Kidney (tissue), 13 donors: ENCODE measurements at regions not wholly inside any gene's neighbourhood (a gene's known extent, or its start where the extent isn't known, plus 50 kb on each side); places are given as distances from the start of the nearest gene placed in this dataset.

Source experiments
- DNase-seq, 5 donors: peaks; one replicate each; pipeline ENCODE4 v3.0.0-alpha.2; 2013 to 2020
- FAIRE-seq: peaks from 2 replicates; lab custom pipeline; 2012; peaks lifted over from hg19 to GRCh38; lab: Jason Lieb, UNC
- H3K27ac ChIP-seq, 2 donors: one replicate each; pipeline ENCODE4 v1.7.0; 2013; ENCODE audit warnings: low read depth in 2 of 2, low read length in 2 of 2, inconsistent platforms in 1 of 2
- H3K27me3 ChIP-seq: one replicate; pipeline ENCODE4 v1.7.1; 2013; ENCODE audit warnings: low read length, inconsistent platforms; ENCODE audit not compliant: control insufficient read depth, insufficient read depth
- H3K36me3 ChIP-seq, 3 donors: one replicate each; pipeline versions ENCODE4 v1.7.0 to v1.7.1; 2013; ENCODE audit warnings: low read length in 3 of 3, control low read depth in 1 of 3, inconsistent platforms in 1 of 3; ENCODE audit not compliant: insufficient read depth in 3 of 3, control insufficient read depth in 2 of 3
- H3K4me1 ChIP-seq, 3 donors: one replicate each; pipeline versions ENCODE4 v1.7.0 to v1.7.1; 2013; ENCODE audit warnings: low read length in 3 of 3, inconsistent platforms in 1 of 3, low read depth in 1 of 3; ENCODE audit not compliant: control insufficient read depth in 2 of 3, insufficient read depth in 2 of 3
- H3K4me3 ChIP-seq, 3 donors: one replicate each; pipeline versions ENCODE4 v1.7.0 to v1.8.1; 2013; ENCODE audit warnings: low read length in 3 of 3, control low read depth in 1 of 3, inconsistent platforms in 1 of 3
- H3K9ac ChIP-seq, 3 donors: one replicate each; pipeline versions ENCODE4 v1.7.0 to v1.7.1; 2013; ENCODE audit warnings: low read length in 3 of 3, control low read depth in 1 of 3, inconsistent platforms in 1 of 3
- H3K9me3 ChIP-seq, 3 donors: one replicate each; pipeline versions ENCODE4 v1.7.0 to v1.7.1; 2013; ENCODE audit warnings: low read length in 3 of 3, control low read depth in 1 of 3, inconsistent platforms in 1 of 3; ENCODE audit not compliant: control insufficient read depth in 2 of 3, insufficient read depth in 1 of 3
- intact Hi-C: fragments of 100-400 bp; cut with DNase I; formaldehyde crosslinking; loops from one replicate; pipeline ENCODE4 v1.11.1; 2022
- TF ChIP-seq, protein P1 (sequence below): IDR thresholded peaks from 3 replicates; pipeline ENCODE4 v1.5.1; 2012; ENCODE audit warnings: mild to moderate bottlenecking, moderate library complexity, borderline replicate concordance; ENCODE audit not compliant: insufficient read depth; ENCODE audit errors: extremely low read depth
- donor health status: control.
- donor health status: control.
- donor health status: control.
- donor health status: control.
- donor health status: control.
- donor health status: DM: yes; HTN: yes; CAD: no.
- donor health status: Normal renal cell carcinoma (clear cell type).

DNA sequence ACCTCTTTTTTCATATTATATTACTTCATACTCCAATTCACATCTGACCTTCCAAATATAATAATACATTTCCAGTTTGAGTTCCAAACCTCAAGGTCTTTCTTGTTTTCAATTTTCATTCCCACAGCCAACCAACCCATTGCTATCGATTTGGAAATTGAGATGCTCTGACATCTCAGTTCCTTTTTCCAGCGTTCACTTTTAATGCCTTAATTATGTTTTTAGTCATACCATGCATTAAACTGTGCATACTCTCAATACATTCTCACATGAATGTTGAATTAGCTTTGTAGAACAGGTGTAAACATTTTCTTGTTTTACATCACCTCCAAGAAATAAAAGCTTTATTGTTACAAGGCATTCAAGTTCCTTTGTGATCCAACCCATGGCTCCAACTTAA, 294.2 kb upstream of the ANO3 start:
- Histone ChIP-seq H3K9me3 (no peaks in the 10 kb centered on the region), H3K27me3 (no peaks in the 10 kb centered on the region), H3K4me1 (no peaks in the 10 kb centered on the region), H3K4me3 (no peak overlapping the region), H3K9ac (no peak overlapping the region), H3K36me3 (no peaks in the 10 kb centered on the region), H3K27ac (no peak overlapping the region)
- DNase-seq (no peak), FAIRE-seq (no peak)
- intact Hi-C loops = no loop called here
- TF ChIP-seq, protein P1, sequence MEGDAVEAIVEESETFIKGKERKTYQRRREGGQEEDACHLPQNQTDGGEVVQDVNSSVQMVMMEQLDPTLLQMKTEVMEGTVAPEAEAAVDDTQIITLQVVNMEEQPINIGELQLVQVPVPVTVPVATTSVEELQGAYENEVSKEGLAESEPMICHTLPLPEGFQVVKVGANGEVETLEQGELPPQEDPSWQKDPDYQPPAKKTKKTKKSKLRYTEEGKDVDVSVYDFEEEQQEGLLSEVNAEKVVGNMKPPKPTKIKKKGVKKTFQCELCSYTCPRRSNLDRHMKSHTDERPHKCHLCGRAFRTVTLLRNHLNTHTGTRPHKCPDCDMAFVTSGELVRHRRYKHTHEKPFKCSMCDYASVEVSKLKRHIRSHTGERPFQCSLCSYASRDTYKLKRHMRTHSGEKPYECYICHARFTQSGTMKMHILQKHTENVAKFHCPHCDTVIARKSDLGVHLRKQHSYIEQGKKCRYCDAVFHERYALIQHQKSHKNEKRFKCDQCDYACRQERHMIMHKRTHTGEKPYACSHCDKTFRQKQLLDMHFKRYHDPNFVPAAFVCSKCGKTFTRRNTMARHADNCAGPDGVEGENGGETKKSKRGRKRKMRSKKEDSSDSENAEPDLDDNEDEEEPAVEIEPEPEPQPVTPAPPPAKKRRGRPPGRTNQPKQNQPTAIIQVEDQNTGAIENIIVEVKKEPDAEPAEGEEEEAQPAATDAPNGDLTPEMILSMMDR = no peak

DNA sequence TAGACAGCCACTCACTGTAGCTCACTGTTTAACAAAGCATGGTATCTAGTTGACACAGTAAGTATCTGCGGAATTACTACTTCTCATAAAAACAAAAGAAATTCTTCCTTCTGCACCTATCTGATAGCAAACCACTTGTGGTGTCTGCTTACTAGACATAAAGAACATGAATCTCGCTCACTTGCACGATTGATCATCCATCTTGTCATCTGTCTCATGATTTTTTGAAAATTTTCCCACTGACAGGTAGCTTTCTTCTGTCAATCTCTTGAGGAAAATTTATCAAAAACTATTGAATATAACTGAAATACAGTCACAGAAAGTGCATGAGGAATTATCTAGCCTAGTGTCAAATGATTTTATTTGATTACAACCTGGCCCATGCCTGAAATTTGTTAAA, 291.6 kb upstream of the ANO3 start:
- DNase-seq (no peak), FAIRE-seq (no peak)
- Histone ChIP-seq H3K27ac (no peak overlapping the region), H3K9ac (no peak overlapping the region), H3K9me3 (no peaks in the 10 kb centered on the region), H3K4me1 (no peaks in the 10 kb centered on the region), H3K4me3 (no peak overlapping the region), H3K27me3 (no peaks in the 10 kb centered on the region), H3K36me3 (no peaks in the 10 kb centered on the region)
- intact Hi-C loops = no loop called here
- TF ChIP-seq, protein P1 = no peak

DNA sequence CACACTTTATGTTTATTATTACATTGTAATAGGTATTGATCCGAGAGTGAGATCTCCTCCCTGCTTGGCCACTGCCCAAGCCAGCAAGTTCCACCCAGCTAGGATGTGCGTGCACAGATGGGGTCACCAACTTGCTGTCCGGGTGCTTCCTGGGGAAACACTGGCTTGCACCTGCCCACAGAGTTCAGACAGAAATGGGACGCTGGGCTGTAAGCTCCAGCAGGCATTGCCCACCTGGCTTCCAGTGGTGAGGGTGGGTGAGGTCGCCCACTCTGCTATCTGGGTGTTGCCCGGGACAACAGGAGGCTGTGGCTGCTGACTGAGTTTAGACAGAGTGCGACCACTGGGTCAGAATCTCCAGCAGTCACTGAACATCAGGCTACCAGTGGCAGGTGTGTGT, 289.8 kb upstream of the ANO3 start:
- H3K27me3 ChIP-seq = no peaks in the 10 kb centered on the region
- no peak overlapping the region for H3K4me3 ChIP-seq
- H3K9ac ChIP-seq = no peak overlapping the region
- FAIRE-seq (no peak), DNase-seq (peak in 1 of 5 donors; percentile 49)
- H3K4me1 ChIP-seq = no peaks in the 10 kb centered on the region
- TF ChIP-seq, protein P1 = no peak
- H3K9me3 ChIP-seq = no peaks in the 10 kb centered on the region
- no peak overlapping the region for H3K27ac ChIP-seq
- intact Hi-C loops = no loop called here
- no peaks in the 10 kb centered on the region for H3K36me3 ChIP-seq

DNA sequence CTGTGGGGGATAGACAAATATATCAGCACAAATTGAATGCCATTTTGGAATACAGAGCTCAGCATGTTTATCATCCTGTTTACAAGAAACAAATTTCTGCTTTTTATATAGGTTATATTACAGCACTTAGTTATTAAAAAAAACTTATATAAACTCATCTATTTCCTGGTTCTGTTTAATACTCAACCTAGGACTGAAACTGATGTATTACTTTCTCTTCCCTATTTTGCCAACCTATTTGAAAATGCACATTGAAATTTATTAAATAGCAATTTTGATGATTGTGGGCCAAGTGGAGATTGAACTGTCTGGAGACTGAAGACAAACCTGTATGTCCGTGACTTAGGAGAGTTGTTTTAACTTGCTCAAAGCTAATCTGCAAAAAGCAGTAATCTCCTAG, 288.3 kb upstream of the ANO3 start:
- no peak overlapping the region for H3K27ac ChIP-seq
- TF ChIP-seq, protein P1 = no peak
- intact Hi-C loops = no loop called here
- no peaks in the 10 kb centered on the region for H3K27me3 ChIP-seq
- H3K4me3 ChIP-seq = no peak overlapping the region
- H3K4me1 ChIP-seq = no peaks in the 10 kb centered on the region
- no peak for DNase-seq
- no peak overlapping the region for H3K9ac ChIP-seq
- FAIRE-seq = no peak
- no peaks in the 10 kb centered on the region for H3K9me3 ChIP-seq
- no peaks in the 10 kb centered on the region for H3K36me3 ChIP-seq
